Loucy (cell line): ENCODE measurements at regions not wholly inside any gene's neighbourhood (a gene's known extent, or its start where the extent isn't known, plus 50 kb on each side); places are given as distances from the start of the nearest gene placed in this dataset.

Experiments used
- EZH2phosphoT487 ChIP-seq: fragments of 200-600 bp; IDR thresholded peaks from 2 replicates; pipeline ENCODE4 v1.6.1; 2018; ENCODE audit warnings: antibody characterized with exemption, mild to moderate bottlenecking, moderate library complexity, borderline replicate concordance
- TF ChIP-seq, protein P1 (sequence below): fragments of 200-600 bp; sonication (generic); conservative IDR thresholded peaks from 2 replicates; pipeline ENCODE4 v1.5.1; 2014; ENCODE audit warnings: mild to moderate bottlenecking, antibody characterized with exemption, low read length

GRCh38 chr12:88665071-88665470 lies 84.8 kb upstream of the KITLG start:
- TF ChIP-seq, protein P1, sequence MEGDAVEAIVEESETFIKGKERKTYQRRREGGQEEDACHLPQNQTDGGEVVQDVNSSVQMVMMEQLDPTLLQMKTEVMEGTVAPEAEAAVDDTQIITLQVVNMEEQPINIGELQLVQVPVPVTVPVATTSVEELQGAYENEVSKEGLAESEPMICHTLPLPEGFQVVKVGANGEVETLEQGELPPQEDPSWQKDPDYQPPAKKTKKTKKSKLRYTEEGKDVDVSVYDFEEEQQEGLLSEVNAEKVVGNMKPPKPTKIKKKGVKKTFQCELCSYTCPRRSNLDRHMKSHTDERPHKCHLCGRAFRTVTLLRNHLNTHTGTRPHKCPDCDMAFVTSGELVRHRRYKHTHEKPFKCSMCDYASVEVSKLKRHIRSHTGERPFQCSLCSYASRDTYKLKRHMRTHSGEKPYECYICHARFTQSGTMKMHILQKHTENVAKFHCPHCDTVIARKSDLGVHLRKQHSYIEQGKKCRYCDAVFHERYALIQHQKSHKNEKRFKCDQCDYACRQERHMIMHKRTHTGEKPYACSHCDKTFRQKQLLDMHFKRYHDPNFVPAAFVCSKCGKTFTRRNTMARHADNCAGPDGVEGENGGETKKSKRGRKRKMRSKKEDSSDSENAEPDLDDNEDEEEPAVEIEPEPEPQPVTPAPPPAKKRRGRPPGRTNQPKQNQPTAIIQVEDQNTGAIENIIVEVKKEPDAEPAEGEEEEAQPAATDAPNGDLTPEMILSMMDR: no peak
- no peak for TF ChIP-seq EZH2phosphoT487
